B cell (primary cell): ENCODE measurements at regions not wholly inside any gene's neighbourhood (a gene's known extent, or its start where the extent isn't known, plus 50 kb on each side); places are given as distances from the start of the nearest gene placed in this dataset.

Experiments
- EZH2 ChIP-seq: IDR thresholded peaks from 2 replicates; pipeline ENCODE4 v1.6.1; 2012; ENCODE audit warnings: borderline replicate concordance, low read depth, mild to moderate bottlenecking, moderate library complexity, low read length; ENCODE audit not compliant: insufficient read depth, poor library complexity, severe bottlenecking
- TF ChIP-seq, protein P1 (sequence below): fragments of 200-600 bp; IDR thresholded peaks from one replicate; pipeline ENCODE4 v1.8.0; 2022; ENCODE audit warnings: antibody characterized with exemption, mild to moderate bottlenecking

DNA sequence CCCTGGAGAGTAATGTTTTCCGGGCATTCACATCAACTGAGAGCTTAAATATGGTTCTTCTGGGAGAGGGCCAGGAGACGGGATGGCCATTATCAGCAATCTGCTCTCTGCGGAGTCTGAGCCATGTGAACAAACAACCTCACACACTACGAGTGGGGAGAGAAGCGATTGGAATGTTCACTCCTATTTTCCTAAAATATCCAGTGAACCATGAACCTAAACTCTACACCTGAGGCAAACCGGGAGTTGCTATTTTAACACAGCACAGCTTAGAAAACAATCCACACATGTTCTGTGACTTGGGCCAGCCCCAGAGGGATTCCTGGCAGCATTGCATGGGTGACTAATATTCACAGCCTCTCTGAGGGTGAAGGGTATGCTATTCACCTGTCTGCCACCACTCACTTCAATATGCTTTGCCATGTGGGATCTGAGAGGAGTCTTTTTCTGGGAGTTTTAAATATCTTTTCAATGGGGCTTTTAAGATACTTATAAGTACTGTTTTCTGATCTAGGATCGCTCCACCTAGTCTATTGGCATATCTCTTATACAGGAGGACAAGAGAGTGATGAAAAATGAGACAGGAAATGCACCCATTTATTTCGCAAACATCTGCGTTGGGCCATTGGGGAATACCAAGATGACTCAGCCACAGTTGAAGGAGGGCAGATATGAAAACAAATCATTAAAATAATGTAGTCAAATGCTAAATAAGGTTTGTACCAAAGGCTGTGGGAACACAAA is 72.6 kb upstream of the SERP2 start:
- TF ChIP-seq, protein P1, sequence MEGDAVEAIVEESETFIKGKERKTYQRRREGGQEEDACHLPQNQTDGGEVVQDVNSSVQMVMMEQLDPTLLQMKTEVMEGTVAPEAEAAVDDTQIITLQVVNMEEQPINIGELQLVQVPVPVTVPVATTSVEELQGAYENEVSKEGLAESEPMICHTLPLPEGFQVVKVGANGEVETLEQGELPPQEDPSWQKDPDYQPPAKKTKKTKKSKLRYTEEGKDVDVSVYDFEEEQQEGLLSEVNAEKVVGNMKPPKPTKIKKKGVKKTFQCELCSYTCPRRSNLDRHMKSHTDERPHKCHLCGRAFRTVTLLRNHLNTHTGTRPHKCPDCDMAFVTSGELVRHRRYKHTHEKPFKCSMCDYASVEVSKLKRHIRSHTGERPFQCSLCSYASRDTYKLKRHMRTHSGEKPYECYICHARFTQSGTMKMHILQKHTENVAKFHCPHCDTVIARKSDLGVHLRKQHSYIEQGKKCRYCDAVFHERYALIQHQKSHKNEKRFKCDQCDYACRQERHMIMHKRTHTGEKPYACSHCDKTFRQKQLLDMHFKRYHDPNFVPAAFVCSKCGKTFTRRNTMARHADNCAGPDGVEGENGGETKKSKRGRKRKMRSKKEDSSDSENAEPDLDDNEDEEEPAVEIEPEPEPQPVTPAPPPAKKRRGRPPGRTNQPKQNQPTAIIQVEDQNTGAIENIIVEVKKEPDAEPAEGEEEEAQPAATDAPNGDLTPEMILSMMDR: no peak
- no peak for TF ChIP-seq EZH2
